H9 (cell line): ENCODE measurements at regions not wholly inside any gene's neighbourhood (a gene's known extent, or its start where the extent isn't known, plus 50 kb on each side); places are given as distances from the start of the nearest gene placed in this dataset.

ENCODE experiments used
- DNase-seq: peaks from one replicate; pipeline ENCODE4 v3.0.0-alpha.2; 2017
- H2AFZ ChIP-seq: one replicate; pipeline ENCODE4 v1.6.1; 2013; ENCODE audit warnings: mild to moderate bottlenecking, low read length, control low read depth, moderate library complexity
- H2AK5ac ChIP-seq: 2 replicates; pipeline ENCODE4 v1.6.1; 2013; ENCODE audit warnings: low read length, control low read depth, mixed read lengths; ENCODE audit not compliant: insufficient read length
- H2BK120ac ChIP-seq: one replicate; pipeline ENCODE4 v1.6.1; 2013; ENCODE audit warnings: low read depth, mild to moderate bottlenecking, low read length, control low read depth, inconsistent platforms; ENCODE audit not compliant: poor library complexity, severe bottlenecking
- H2BK12ac ChIP-seq: 2 replicates; pipeline ENCODE4 v1.6.1; 2013; ENCODE audit warnings: low read length, control low read depth, mixed read lengths, low read depth; ENCODE audit not compliant: insufficient read length
- H2BK15ac ChIP-seq: 2 replicates; pipeline ENCODE4 v1.6.1; 2013; ENCODE audit warnings: low read depth, low read length, control low read depth
- H2BK20ac ChIP-seq: one replicate; pipeline ENCODE4 v1.6.1; 2013; ENCODE audit warnings: low read depth, mild to moderate bottlenecking, low read length, control low read depth, inconsistent platforms; ENCODE audit not compliant: poor library complexity, severe bottlenecking
- H2BK5ac ChIP-seq: 2 replicates; pipeline ENCODE4 v1.6.1; 2013; ENCODE audit warnings: low read length, control low read depth, mixed read lengths; ENCODE audit not compliant: insufficient read length
- H3K14ac ChIP-seq: 2 replicates; pipeline ENCODE4 v1.6.1; 2013; ENCODE audit warnings: low read length, control low read depth; ENCODE audit not compliant: insufficient read depth
- H3K18ac ChIP-seq: 2 replicates; pipeline ENCODE4 v1.6.1; 2013; ENCODE audit warnings: low read depth, mild to moderate bottlenecking, mixed read lengths, low read length, control low read depth; ENCODE audit not compliant: insufficient read length
- H3K23ac ChIP-seq: 2 replicates; pipeline ENCODE4 v1.6.1; 2013; ENCODE audit warnings: low read length, control low read depth, mixed read lengths, low read depth; ENCODE audit not compliant: insufficient read length
- H3K23me2 ChIP-seq: 2 replicates; pipeline ENCODE4 v1.6.1; 2013; ENCODE audit warnings: low read depth, mild to moderate bottlenecking, mixed read lengths, low read length, control low read depth; ENCODE audit not compliant: insufficient read length, poor library complexity, severe bottlenecking
- H3K27ac ChIP-seq: 2 replicates; pipeline ENCODE4 v1.5.1; 2013; ENCODE audit warnings: low read length, control low read depth, mixed read lengths, low read depth; ENCODE audit not compliant: insufficient read length
- H3K27me3 ChIP-seq: 2 replicates; pipeline ENCODE4 v1.6.1; 2013; ENCODE audit warnings: low read length, control low read depth, inconsistent platforms; ENCODE audit not compliant: insufficient read depth
- H3K4ac ChIP-seq: 2 replicates; pipeline ENCODE4 v1.6.1; 2013; ENCODE audit warnings: low read depth, mild to moderate bottlenecking, control low read depth, inconsistent platforms, low read length, moderate library complexity
- H3K4me1 ChIP-seq: 2 replicates; pipeline ENCODE4 v1.6.1; 2013; ENCODE audit warnings: low read length, control low read depth, inconsistent platforms; ENCODE audit not compliant: insufficient read depth
- H3K4me2 ChIP-seq: 2 replicates; pipeline ENCODE4 v1.6.1; 2013; ENCODE audit warnings: low read length, control low read depth, mixed read lengths; ENCODE audit not compliant: insufficient read length, insufficient read depth
- H3K56ac ChIP-seq: 2 replicates; pipeline ENCODE4 v1.6.1; 2013; ENCODE audit warnings: low read depth, mild to moderate bottlenecking, mixed read lengths, low read length, control low read depth; ENCODE audit not compliant: insufficient read length
- H3K79me1 ChIP-seq: 2 replicates; pipeline ENCODE4 v1.6.1; 2013; ENCODE audit warnings: low read depth, mild to moderate bottlenecking, moderate library complexity, low read length, control low read depth, inconsistent platforms; ENCODE audit not compliant: insufficient read depth, poor library complexity, severe bottlenecking
- H3K79me2 ChIP-seq: 2 replicates; pipeline ENCODE4 v1.6.1; 2013; ENCODE audit warnings: low read length, control low read depth, inconsistent platforms; ENCODE audit not compliant: insufficient read depth
- H3K9ac ChIP-seq: 2 replicates; pipeline ENCODE4 v1.6.1; 2013; ENCODE audit warnings: low read length, control low read depth, mixed read lengths; ENCODE audit not compliant: insufficient read length; ENCODE audit errors: extremely low read depth
- H3K9me3 ChIP-seq: one replicate; pipeline ENCODE4 v1.6.1; 2013; ENCODE audit warnings: low read depth, low read length, inconsistent platforms; ENCODE audit not compliant: control insufficient read depth
- H3T11ph ChIP-seq: one replicate; pipeline ENCODE4 v1.6.1; 2013; ENCODE audit warnings: mild to moderate bottlenecking, low read length, control low read depth, inconsistent platforms
- H4K20me1 ChIP-seq: one replicate; pipeline ENCODE4 v1.6.1; 2013; ENCODE audit not compliant: control insufficient read depth, insufficient read length, insufficient read depth
- H4K5ac ChIP-seq: 2 replicates; pipeline ENCODE4 v1.6.1; 2013; ENCODE audit warnings: low read depth, mild to moderate bottlenecking, mixed read lengths, low read length, control low read depth; ENCODE audit not compliant: insufficient read length
- H4K8ac ChIP-seq: replicated peaks from 2 replicates; pipeline ENCODE4 v1.6.1; 2013; ENCODE audit warnings: low read length, control low read depth, mixed read lengths, low read depth; ENCODE audit not compliant: insufficient read length
- H4K91ac ChIP-seq: 2 replicates; pipeline ENCODE4 v1.6.1; 2013; ENCODE audit warnings: low read depth, mild to moderate bottlenecking, moderate library complexity, mixed read lengths, low read length, control low read depth; ENCODE audit not compliant: insufficient read length
- H3K27ac Mint-ChIP-seq, 3 experiments: 2 replicates in 2 of 3; 3 replicates in 1 of 3; pipeline ENCODE4 v1.8.0; 2020 to 2021; ENCODE audit warnings: mixed read lengths in 3 of 3, mild to moderate bottlenecking in 1 of 3, moderate library complexity in 1 of 3
- H3K27me3 Mint-ChIP-seq: 2 replicates; pipeline ENCODE4 v1.8.0; 2021; ENCODE audit warnings: low read depth, mild to moderate bottlenecking, moderate library complexity, mixed read lengths
- H3K36me3 Mint-ChIP-seq, 3 experiments: 2 replicates in 2 of 3; 3 replicates in 1 of 3; pipeline ENCODE4 v1.8.0; 2020 to 2021; ENCODE audit warnings: low read depth in 3 of 3, mixed read lengths in 3 of 3; ENCODE audit not compliant: insufficient read depth in 1 of 3
- H3K4me1 Mint-ChIP-seq, 2 experiments: 2 replicates each; pipeline ENCODE4 v1.8.0; 2020; ENCODE audit warnings: mixed read lengths in 2 of 2
- H3K4me3 Mint-ChIP-seq, 2 experiments: 2 replicates in 1 of 2; 3 replicates in 1 of 2; pipeline ENCODE4 v1.8.0; 2020 to 2021; ENCODE audit warnings: mild to moderate bottlenecking in 2 of 2, mixed read lengths in 2 of 2, moderate library complexity in 1 of 2
- H3K9me3 Mint-ChIP-seq, 2 experiments: 2 replicates in 1 of 2; 3 replicates in 1 of 2; pipeline ENCODE4 v1.8.0; 2020; ENCODE audit warnings: mild to moderate bottlenecking in 2 of 2, mixed read lengths in 2 of 2, moderate library complexity in 1 of 2
- WGBS: extraction: QIAGEN DNeasy Blood & Tissue Kit; methylation state at CpG from one replicate; pipeline ENCODE4 v1.1.7; 2013; ENCODE audit warnings: missing lambda C conversion rate, low lambda C conversion rate, mixed read lengths; ENCODE audit not compliant: insufficient read length; ENCODE audit errors: extremely low coverage; 5-methylcytosine and 5-hydroxymethylcytosine counted together
- TF ChIP-seq, protein P1 (sequence below): fragments of 200-600 bp; sonication (generic); conservative IDR thresholded peaks from 3 replicates; pipeline ENCODE4 v1.8.0; 2021; ENCODE audit warnings: antibody characterized with exemption, mild to moderate bottlenecking

DNA sequence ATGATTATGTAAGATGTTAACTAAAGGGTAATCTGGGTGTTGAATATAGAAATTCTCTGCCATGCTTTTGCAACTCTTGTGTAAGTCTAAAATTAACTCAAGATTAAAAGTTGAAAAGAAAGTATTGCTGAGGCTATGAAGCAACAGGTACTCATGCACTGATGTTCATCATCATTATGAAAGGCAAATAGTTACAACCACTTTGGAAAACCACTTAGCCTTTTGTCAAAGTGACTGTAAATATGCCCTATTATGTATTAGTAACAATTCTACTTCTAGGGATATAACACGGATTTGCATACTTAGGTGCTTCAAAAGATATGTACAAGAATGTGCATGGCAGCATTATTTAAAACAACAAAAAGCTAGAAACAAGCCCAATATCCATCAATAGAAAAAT lies 227.8 kb upstream of the CXXC4 start:
- no peak overlapping the region for H4K8ac ChIP-seq
- no peak overlapping the region for H4K91ac ChIP-seq
- H3K4me1 ChIP-seq, result no peaks in the 10 kb centered on the region
- no CpG with 5 or more reads among the region's 1 CpG for WGBS
- no peaks in the 10 kb centered on the region for H3K9me3 Mint-ChIP-seq
- H3K23ac ChIP-seq, result no peak overlapping the region
- H3K4me2 ChIP-seq, result no peak overlapping the region
- no peak overlapping the region for H4K5ac ChIP-seq
- no peak overlapping the region for H3K9ac ChIP-seq
- DNase-seq, result no peak
- no peaks in the 10 kb centered on the region for H4K20me1 ChIP-seq
- no peak overlapping the region for H3K4ac ChIP-seq
- no peaks in the 10 kb centered on the region for H3K79me2 ChIP-seq
- H3K27me3 ChIP-seq, result no peaks in the 10 kb centered on the region
- TF ChIP-seq, protein P1, sequence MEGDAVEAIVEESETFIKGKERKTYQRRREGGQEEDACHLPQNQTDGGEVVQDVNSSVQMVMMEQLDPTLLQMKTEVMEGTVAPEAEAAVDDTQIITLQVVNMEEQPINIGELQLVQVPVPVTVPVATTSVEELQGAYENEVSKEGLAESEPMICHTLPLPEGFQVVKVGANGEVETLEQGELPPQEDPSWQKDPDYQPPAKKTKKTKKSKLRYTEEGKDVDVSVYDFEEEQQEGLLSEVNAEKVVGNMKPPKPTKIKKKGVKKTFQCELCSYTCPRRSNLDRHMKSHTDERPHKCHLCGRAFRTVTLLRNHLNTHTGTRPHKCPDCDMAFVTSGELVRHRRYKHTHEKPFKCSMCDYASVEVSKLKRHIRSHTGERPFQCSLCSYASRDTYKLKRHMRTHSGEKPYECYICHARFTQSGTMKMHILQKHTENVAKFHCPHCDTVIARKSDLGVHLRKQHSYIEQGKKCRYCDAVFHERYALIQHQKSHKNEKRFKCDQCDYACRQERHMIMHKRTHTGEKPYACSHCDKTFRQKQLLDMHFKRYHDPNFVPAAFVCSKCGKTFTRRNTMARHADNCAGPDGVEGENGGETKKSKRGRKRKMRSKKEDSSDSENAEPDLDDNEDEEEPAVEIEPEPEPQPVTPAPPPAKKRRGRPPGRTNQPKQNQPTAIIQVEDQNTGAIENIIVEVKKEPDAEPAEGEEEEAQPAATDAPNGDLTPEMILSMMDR, result no peak
- H3K27ac Mint-ChIP-seq, result no peak overlapping the region
- H3K27me3 Mint-ChIP-seq, result no peaks in the 10 kb centered on the region
- H3K36me3 Mint-ChIP-seq, result no peaks in the 10 kb centered on the region
- no peak overlapping the region for H2AFZ ChIP-seq
- no peaks in the 10 kb centered on the region for H3K79me1 ChIP-seq
- no peak overlapping the region for H3T11ph ChIP-seq
- no peaks in the 10 kb centered on the region for H3K9me3 ChIP-seq
- H3K27ac ChIP-seq, result no peak overlapping the region
- no peak overlapping the region for H3K4me3 Mint-ChIP-seq
- no peak overlapping the region for H3K18ac ChIP-seq
- no peaks in the 10 kb centered on the region for H3K4me1 Mint-ChIP-seq
- no peak overlapping the region for H2BK5ac ChIP-seq
- no peaks in the 10 kb centered on the region for H3K23me2 ChIP-seq
- no peak overlapping the region for H3K56ac ChIP-seq
- H2BK12ac ChIP-seq, result no peak overlapping the region
- H2BK20ac ChIP-seq, result no peak overlapping the region
- H2BK120ac ChIP-seq, result no peak overlapping the region
- no peak overlapping the region for H3K14ac ChIP-seq
- no peak overlapping the region for H2BK15ac ChIP-seq
- H2AK5ac ChIP-seq, result no peak overlapping the region
